ENCODE measurements at regions not wholly inside any gene's neighbourhood (a gene's known extent, or its start where the extent isn't known, plus 50 kb on each side); places are given as distances from the start of the nearest gene placed in this dataset.

DNA sequence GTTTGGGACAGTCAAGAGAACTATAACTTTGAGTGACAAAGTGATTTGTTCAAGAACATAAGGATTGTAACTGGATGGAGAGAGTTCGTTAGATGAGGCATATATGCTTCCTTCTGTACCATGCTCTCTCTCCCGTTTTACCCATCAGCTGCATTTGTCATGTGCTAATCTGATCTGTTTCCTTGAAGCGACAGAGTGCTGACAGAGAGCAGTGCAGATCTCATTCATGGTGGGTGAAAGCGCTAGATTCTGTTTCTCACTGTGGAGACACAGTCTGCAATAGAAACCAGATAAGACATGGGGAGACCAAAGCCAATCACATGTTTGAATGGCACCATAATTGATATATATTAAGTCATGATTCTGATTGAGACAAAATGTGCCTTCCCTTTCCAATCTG lies 456.6 kb upstream of the CELF4 start:
- DNase-seq (ENCODE audit: unreplicated experiment), result no peak
- TF ChIP-seq, protein P1, sequence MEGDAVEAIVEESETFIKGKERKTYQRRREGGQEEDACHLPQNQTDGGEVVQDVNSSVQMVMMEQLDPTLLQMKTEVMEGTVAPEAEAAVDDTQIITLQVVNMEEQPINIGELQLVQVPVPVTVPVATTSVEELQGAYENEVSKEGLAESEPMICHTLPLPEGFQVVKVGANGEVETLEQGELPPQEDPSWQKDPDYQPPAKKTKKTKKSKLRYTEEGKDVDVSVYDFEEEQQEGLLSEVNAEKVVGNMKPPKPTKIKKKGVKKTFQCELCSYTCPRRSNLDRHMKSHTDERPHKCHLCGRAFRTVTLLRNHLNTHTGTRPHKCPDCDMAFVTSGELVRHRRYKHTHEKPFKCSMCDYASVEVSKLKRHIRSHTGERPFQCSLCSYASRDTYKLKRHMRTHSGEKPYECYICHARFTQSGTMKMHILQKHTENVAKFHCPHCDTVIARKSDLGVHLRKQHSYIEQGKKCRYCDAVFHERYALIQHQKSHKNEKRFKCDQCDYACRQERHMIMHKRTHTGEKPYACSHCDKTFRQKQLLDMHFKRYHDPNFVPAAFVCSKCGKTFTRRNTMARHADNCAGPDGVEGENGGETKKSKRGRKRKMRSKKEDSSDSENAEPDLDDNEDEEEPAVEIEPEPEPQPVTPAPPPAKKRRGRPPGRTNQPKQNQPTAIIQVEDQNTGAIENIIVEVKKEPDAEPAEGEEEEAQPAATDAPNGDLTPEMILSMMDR (IDR thresholded peaks at IDR 0.05; ENCODE audit: unreplicated experiment), result no peak
- POLR2A ChIA-PET, result no interaction called here
- no peak overlapping the region for H3K4me3 Mint-ChIP-seq (ENCODE audit: unreplicated experiment)
- no peaks in the 10 kb centered on the region for H3K36me3 Mint-ChIP-seq (ENCODE audit: insufficient read depth, unreplicated experiment)
- peaks cover 7% of the 10 kb centered on the region for H3K4me1 Mint-ChIP-seq (ENCODE audit: insufficient read depth, unreplicated experiment)
- intact Hi-C loops (cut with micrococcal nuclease), result no loop called here
- BruUV-seq (replicated peaks), result no TSS peak
- H3K27ac Mint-ChIP-seq (ENCODE audit: low read depth, unreplicated experiment), result no peak overlapping the region
- H3K9me3 Mint-ChIP-seq (ENCODE audit: unreplicated experiment), result no peaks in the 10 kb centered on the region
- H3K27me3 Mint-ChIP-seq (ENCODE audit: insufficient read depth, unreplicated experiment), result no peaks in the 10 kb centered on the region
- CTCF ChIA-PET, result no interaction called here

GRCh38 chr18:38019292-38019691 lies 453.7 kb upstream of the CELF4 start:
- Mint-ChIP-seq H3K36me3 (ENCODE audit: insufficient read depth, unreplicated experiment) (no peaks in the 10 kb centered on the region), H3K27ac (ENCODE audit: low read depth, unreplicated experiment) (no peak overlapping the region), H3K27me3 (ENCODE audit: insufficient read depth, unreplicated experiment) (no peaks in the 10 kb centered on the region), H3K4me3 (ENCODE audit: unreplicated experiment) (no peak overlapping the region), H3K9me3 (ENCODE audit: unreplicated experiment) (no peaks in the 10 kb centered on the region), H3K4me1 (ENCODE audit: insufficient read depth, unreplicated experiment) (no peaks in the 10 kb centered on the region)
- no peak for DNase-seq (ENCODE audit: unreplicated experiment)
- TF ChIP-seq, protein P1 (IDR thresholded peaks at IDR 0.05; ENCODE audit: unreplicated experiment), result no peak
- ChIA-PET POLR2A (no interaction called here), CTCF (interaction anchor here (0.8 kb wide), 1 partner anchor 34 kb away, joined by 3 read pairs; no protein-coding TSS in a partner anchor)
- BruUV-seq (replicated peaks), result no TSS peak
- intact Hi-C loops (cut with micrococcal nuclease), result no loop called here

- no peaks in the 10 kb centered on the region for H3K9me3 Mint-ChIP-seq (ENCODE audit: unreplicated experiment)
- H3K27me3 Mint-ChIP-seq (ENCODE audit: insufficient read depth, unreplicated experiment), result peaks cover 25% of the 10 kb centered on the region
- CTCF ChIA-PET, result no interaction called here
- TF ChIP-seq, protein P1 (IDR thresholded peaks at IDR 0.05; ENCODE audit: unreplicated experiment), result no peak
- intact Hi-C loops (cut with micrococcal nuclease), result no loop called here
- POLR2A ChIA-PET, result no interaction called here
- no peak overlapping the region for H3K4me3 Mint-ChIP-seq (ENCODE audit: unreplicated experiment)
- no TSS peak for BruUV-seq (replicated peaks)
- no peaks in the 10 kb centered on the region for H3K36me3 Mint-ChIP-seq (ENCODE audit: insufficient read depth, unreplicated experiment)
- no peak overlapping the region for H3K27ac Mint-ChIP-seq (ENCODE audit: low read depth, unreplicated experiment)
- peaks cover 19% of the 10 kb centered on the region for H3K4me1 Mint-ChIP-seq (ENCODE audit: insufficient read depth, unreplicated experiment)
- no peak for DNase-seq (ENCODE audit: unreplicated experiment)
Measured at GRCh38 chr18:38010971-38011857, 445.6 kb upstream of the CELF4 start.

GRCh38 chr18:38010037-38010436 lies 444.4 kb upstream of the CELF4 start:
- Mint-ChIP-seq H3K27me3 (ENCODE audit: insufficient read depth, unreplicated experiment) (peaks cover 28% of the 10 kb centered on the region), H3K4me3 (ENCODE audit: unreplicated experiment) (no peak overlapping the region), H3K36me3 (ENCODE audit: insufficient read depth, unreplicated experiment) (no peaks in the 10 kb centered on the region), H3K9me3 (ENCODE audit: unreplicated experiment) (no peaks in the 10 kb centered on the region), H3K4me1 (ENCODE audit: insufficient read depth, unreplicated experiment) (peaks cover 19% of the 10 kb centered on the region), H3K27ac (ENCODE audit: low read depth, unreplicated experiment) (no peak overlapping the region)
- intact Hi-C loops (cut with micrococcal nuclease), result no loop called here
- no TSS peak for BruUV-seq (replicated peaks)
- TF ChIP-seq, protein P1 (IDR thresholded peaks at IDR 0.05; ENCODE audit: unreplicated experiment), result no peak
- ChIA-PET POLR2A (no interaction called here), CTCF (no interaction called here)
- DNase-seq (ENCODE audit: unreplicated experiment), result no peak

Measured in MCF 10A (cell line).